GM12874 (cell line): ENCODE measurements at regions not wholly inside any gene's neighbourhood (a gene's known extent, or its start where the extent isn't known, plus 50 kb on each side); places are given as distances from the start of the nearest gene placed in this dataset.

ENCODE experiments used
- TF ChIP-seq, protein P1 (sequence below): IDR thresholded peaks from 2 replicates; pipeline ENCODE4 v1.5.1; 2011; ENCODE audit warnings: low read depth, mild to moderate bottlenecking, control low read depth, low read length, moderate library complexity; ENCODE audit not compliant: insufficient read depth

- TF ChIP-seq, protein P1, sequence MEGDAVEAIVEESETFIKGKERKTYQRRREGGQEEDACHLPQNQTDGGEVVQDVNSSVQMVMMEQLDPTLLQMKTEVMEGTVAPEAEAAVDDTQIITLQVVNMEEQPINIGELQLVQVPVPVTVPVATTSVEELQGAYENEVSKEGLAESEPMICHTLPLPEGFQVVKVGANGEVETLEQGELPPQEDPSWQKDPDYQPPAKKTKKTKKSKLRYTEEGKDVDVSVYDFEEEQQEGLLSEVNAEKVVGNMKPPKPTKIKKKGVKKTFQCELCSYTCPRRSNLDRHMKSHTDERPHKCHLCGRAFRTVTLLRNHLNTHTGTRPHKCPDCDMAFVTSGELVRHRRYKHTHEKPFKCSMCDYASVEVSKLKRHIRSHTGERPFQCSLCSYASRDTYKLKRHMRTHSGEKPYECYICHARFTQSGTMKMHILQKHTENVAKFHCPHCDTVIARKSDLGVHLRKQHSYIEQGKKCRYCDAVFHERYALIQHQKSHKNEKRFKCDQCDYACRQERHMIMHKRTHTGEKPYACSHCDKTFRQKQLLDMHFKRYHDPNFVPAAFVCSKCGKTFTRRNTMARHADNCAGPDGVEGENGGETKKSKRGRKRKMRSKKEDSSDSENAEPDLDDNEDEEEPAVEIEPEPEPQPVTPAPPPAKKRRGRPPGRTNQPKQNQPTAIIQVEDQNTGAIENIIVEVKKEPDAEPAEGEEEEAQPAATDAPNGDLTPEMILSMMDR = no peak
These were observed 101.5 kb downstream of the ZNF92 start for GRCh38 chr7:65475040-65475726.

- TF ChIP-seq, protein P1 = no peak
These were observed 102.2 kb downstream of the ZNF92 start for GRCh38 chr7:65475734-65476319.

DNA sequence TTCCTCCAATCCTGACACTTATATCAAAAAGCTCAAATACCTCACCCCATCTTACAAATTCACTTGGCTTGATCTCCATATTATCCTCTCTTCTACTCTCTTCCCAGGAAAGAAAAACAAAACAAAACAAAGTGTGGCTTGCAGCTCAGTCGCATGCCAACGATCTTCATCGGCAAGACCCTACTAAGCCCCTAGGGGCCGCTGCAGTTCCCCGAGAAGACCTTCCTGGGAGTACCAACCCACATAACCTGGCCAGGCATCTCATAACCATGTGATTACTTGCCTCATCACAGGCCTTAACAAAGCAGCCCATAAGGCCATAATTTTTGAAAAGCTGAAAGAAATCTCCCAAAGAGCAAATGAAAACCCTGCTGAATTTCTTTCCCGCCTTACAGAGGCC is 103.7 kb downstream of the ZNF92 start:
- TF ChIP-seq, protein P1 = peak; percentile 12; the same call in 1 of the 2 replicates

GRCh38 chr7:65489260-65489767 is 115.7 kb downstream of the ZNF92 start:
- TF ChIP-seq, protein P1 = no peak

DNA sequence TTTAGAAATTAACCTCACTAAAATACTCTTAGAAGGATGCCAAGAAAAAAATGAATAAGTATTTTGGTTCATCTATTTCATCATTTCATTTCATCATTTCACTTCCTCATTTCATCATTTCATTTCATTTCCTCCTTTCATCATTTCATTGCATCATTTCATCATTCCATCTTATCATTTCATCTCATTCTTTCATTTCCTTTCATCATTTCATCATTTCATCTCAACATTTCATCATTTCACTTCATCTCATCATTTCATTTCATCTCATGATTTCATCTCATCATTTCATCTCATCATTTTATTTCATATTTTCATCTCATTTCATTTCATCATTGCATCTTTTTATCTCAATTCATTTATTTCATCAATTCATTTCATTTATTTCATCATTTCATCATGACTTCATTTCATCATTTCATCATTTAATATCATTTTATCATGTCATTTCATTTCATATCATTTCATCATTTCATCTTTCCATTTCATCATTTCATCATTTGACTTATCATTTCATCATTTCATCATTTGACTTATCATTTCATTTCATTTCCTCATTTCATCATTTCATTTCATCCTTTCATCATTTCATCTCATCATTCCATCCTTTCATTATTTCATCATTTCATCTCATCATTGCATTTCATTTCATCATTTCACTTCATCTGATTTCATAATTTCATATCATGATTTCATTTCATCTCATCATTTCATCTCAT is 129.9 kb downstream of the ZNF92 start:
- TF ChIP-seq, protein P1 = no peak

DNA sequence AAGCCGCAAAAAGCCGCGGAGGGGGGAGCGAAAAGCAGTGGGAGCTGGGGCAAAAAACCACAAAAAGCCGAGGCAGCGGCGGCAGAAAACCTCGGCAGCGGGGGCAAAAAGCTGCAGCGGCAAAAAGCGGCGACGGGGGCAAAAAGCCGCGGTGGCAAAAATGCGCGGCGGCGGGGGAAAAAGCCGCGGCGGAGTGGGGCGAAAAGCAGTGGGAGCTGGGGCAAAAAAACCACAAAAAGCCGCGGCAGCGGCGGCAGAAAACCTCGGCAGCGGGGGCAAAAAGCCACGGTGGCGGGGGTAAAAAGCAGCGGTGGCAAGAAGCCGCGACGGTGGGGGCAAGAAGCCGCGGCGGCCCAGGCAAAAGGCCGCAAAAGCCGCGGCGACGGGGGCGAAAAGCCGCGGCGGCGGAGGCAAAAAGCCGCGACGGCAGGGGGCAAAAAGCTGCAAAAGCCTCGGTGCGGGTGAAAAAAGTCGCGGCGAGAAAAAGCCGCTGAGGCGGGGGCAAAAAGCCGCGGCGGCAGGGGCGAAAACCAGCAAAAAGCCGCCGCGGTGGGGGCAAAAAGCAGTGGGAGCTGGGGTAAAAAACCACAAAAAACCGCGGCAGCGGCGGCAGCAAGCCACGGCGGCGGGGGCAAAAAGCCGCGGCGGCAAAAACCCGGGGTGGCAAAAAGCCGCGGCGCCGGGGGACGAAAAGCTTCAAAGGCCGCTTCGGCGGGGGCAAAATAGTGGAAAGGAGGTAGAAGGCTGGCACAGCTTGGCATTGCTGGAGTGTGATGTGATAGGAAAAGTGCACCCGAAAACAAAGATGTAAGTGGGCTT is 135.9 kb downstream of the ZNF92 start:
- TF ChIP-seq, protein P1 = no peak
